Large intestine (tissue), 3 donors: ENCODE measurements at regions not wholly inside any gene's neighbourhood (a gene's known extent, or its start where the extent isn't known, plus 50 kb on each side); places are given as distances from the start of the nearest gene placed in this dataset.
"Not testable (repeated sequence)": the region's sequence is repeated elsewhere in the genome, so short reads cannot be mapped to it uniquely, and the experiment has no call there.

Experiments
- DNase-seq, 2 donors: peaks; one replicate each; pipeline versions ENCODE4 v3.0.0 to v3.0.0-alpha.2; 2013
- H3K27ac ChIP-seq: one replicate; pipeline ENCODE4 v1.5.1; 2013; ENCODE audit warnings: low read length
- H3K27me3 ChIP-seq: 2 replicates; pipeline ENCODE4 v1.6.1; 2013; ENCODE audit warnings: low read length; ENCODE audit not compliant: control insufficient read depth, insufficient read depth
- H3K36me3 ChIP-seq: 2 replicates; pipeline ENCODE4 v1.6.1; 2013; ENCODE audit warnings: low read length; ENCODE audit not compliant: control insufficient read depth, insufficient read depth
- H3K4me1 ChIP-seq: one replicate; pipeline ENCODE4 v1.6.1; 2013; ENCODE audit warnings: low read length; ENCODE audit not compliant: control insufficient read depth, insufficient read depth
- H3K4me3 ChIP-seq: one replicate; pipeline ENCODE4 v1.5.1; 2013; ENCODE audit warnings: low read length
- H3K9me3 ChIP-seq: one replicate; pipeline ENCODE4 v1.6.1; 2013; ENCODE audit warnings: mild to moderate bottlenecking, low read depth, low read length, moderate library complexity; ENCODE audit not compliant: control insufficient read depth
- WGBS: methylation state at CpG from one replicate; pipeline ENCODE4 v1.1.5; 2013; ENCODE audit warnings: low lambda C conversion rate; ENCODE audit not compliant: insufficient coverage; 5-methylcytosine and 5-hydroxymethylcytosine counted together

- no peaks in the 10 kb centered on the region for H3K36me3 ChIP-seq
- no peaks in the 10 kb centered on the region for H3K27me3 ChIP-seq
- no peak overlapping the region for H3K27ac ChIP-seq
- H3K4me3 ChIP-seq = no peak overlapping the region
- no peaks in the 10 kb centered on the region for H3K9me3 ChIP-seq
- peaks cover 22% of the 10 kb centered on the region for H3K4me1 ChIP-seq
- DNase-seq = no peak
- WGBS = no CpG with 5 or more reads among the region's 10 CpGs
Observed at GRCh38 chr7:106370542-106370941, 85.8 kb upstream of the NAMPT start.

- Histone ChIP-seq H3K27me3 (no peaks in the 10 kb centered on the region), H3K4me1 (peaks cover 29% of the 10 kb centered on the region)
- WGBS = no CpG with 5 or more reads among the region's 2 CpGs
Observed at GRCh38 chr7:106369816-106370215, 85.0 kb upstream of the NAMPT start.

GRCh38 chr7:106369352-106369751 is 84.6 kb upstream of the NAMPT start:
- H3K9me3 ChIP-seq = no peaks in the 10 kb centered on the region
- no peak overlapping the region for H3K27ac ChIP-seq
- no CpG with 5 or more reads among the region's 3 CpGs for WGBS
- H3K4me1 ChIP-seq = peaks cover 32% of the 10 kb centered on the region
- H3K36me3 ChIP-seq = no peaks in the 10 kb centered on the region
- H3K27me3 ChIP-seq = no peaks in the 10 kb centered on the region
- no peak for DNase-seq
- no peak overlapping the region for H3K4me3 ChIP-seq

More at GRCh38 chr7:106369816-106370215, 85.0 kb upstream of the NAMPT start:
- H3K36me3 ChIP-seq = no peaks in the 10 kb centered on the region
- H3K9me3 ChIP-seq = no peaks in the 10 kb centered on the region
- DNase-seq = no peak
- H3K4me3 ChIP-seq = no peak overlapping the region
- no peak overlapping the region for H3K27ac ChIP-seq

GRCh38 chr7:106367664-106368063 is 82.9 kb upstream of the NAMPT start:
- no peaks in the 10 kb centered on the region for H3K36me3 ChIP-seq
- no peak for DNase-seq

GRCh38 chr7:106367018-106367420 is 82.2 kb upstream of the NAMPT start:
- peak; percentile 37 to 59 for DNase-seq
- Histone ChIP-seq H3K27ac (no peak overlapping the region), H3K4me1 (peaks cover 32% of the 10 kb centered on the region), H3K9me3 (no peaks in the 10 kb centered on the region), H3K36me3 (no peaks in the 10 kb centered on the region), H3K27me3 (no peaks in the 10 kb centered on the region), H3K4me3 (no peak overlapping the region)
- no CpG with 5 or more reads among the region's 3 CpGs for WGBS

More at GRCh38 chr7:106367664-106368063, 82.9 kb upstream of the NAMPT start:
- no peaks in the 10 kb centered on the region for H3K9me3 ChIP-seq
- no peaks in the 10 kb centered on the region for H3K27me3 ChIP-seq
- WGBS = 100% methylated on average over 1 of the region's 3 CpGs
- peaks cover 32% of the 10 kb centered on the region for H3K4me1 ChIP-seq
- H3K27ac ChIP-seq = no peak overlapping the region
- no peak overlapping the region for H3K4me3 ChIP-seq

- Histone ChIP-seq H3K9me3 (no peaks in the 10 kb centered on the region), H3K4me3 (no peak overlapping the region), H3K36me3 (no peaks in the 10 kb centered on the region), H3K4me1 (peaks cover 32% of the 10 kb centered on the region), H3K27ac (peak overlapping the region; percentile 85), H3K27me3 (no peaks in the 10 kb centered on the region)
- WGBS = no CpG with 5 or more reads among the region's 3 CpGs
- DNase-seq = peak; percentile 87 to 94
Observed at GRCh38 chr7:106365252-106366005, 80.6 kb upstream of the NAMPT start.

- no CpG with 5 or more reads among the region's 2 CpGs for WGBS
- not testable (repeated sequence) for H3K4me3 ChIP-seq, H3K36me3 ChIP-seq, H3K27me3 ChIP-seq, H3K27ac ChIP-seq, H3K9me3 ChIP-seq, DNase-seq
- H3K4me1 ChIP-seq = peaks cover 30% of the 10 kb centered on the region
Observed at GRCh38 chr7:106362507-106362906, 77.7 kb upstream of the NAMPT start.

GRCh38 chr7:106358103-106358663 is 73.4 kb upstream of the NAMPT start:
- Histone ChIP-seq H3K4me1 (peaks cover 17% of the 10 kb centered on the region), H3K27ac (peak overlapping the region; percentile 87), H3K4me3 (no peak overlapping the region), H3K27me3 (no peaks in the 10 kb centered on the region), H3K36me3 (no peaks in the 10 kb centered on the region), H3K9me3 (peaks cover 2% of the 10 kb centered on the region)
- peak; percentile 63 to 92 for DNase-seq
- WGBS = no CpG with 5 or more reads among the region's 2 CpGs

GRCh38 chr7:106357675-106358074 is 72.9 kb upstream of the NAMPT start:
- Histone ChIP-seq H3K36me3 (no peaks in the 10 kb centered on the region), H3K27ac (peak overlapping the region; percentile 87), H3K9me3 (peaks cover 2% of the 10 kb centered on the region), H3K27me3 (no peaks in the 10 kb centered on the region), H3K4me1 (peaks cover 17% of the 10 kb centered on the region), H3K4me3 (no peak overlapping the region)
- no peak for DNase-seq
- no CpG with 5 or more reads among the region's 4 CpGs for WGBS

GRCh38 chr7:106354822-106355221 is 70.0 kb upstream of the NAMPT start:
- H3K27me3 ChIP-seq = no peaks in the 10 kb centered on the region
- DNase-seq = no peak
- H3K27ac ChIP-seq = no peak overlapping the region
- H3K4me3 ChIP-seq = no peak overlapping the region
- no peaks in the 10 kb centered on the region for H3K9me3 ChIP-seq
- H3K4me1 ChIP-seq = peaks cover 17% of the 10 kb centered on the region
- no CpG with 5 or more reads among the region's 3 CpGs for WGBS
- no peaks in the 10 kb centered on the region for H3K36me3 ChIP-seq

- no peak overlapping the region for H3K27ac ChIP-seq
- peaks cover 17% of the 10 kb centered on the region for H3K4me1 ChIP-seq
- no peak overlapping the region for H3K4me3 ChIP-seq
- no peak for DNase-seq
- WGBS = 0% methylated on average over 1 of the region's 1 CpG
- H3K9me3 ChIP-seq = no peaks in the 10 kb centered on the region
- no peaks in the 10 kb centered on the region for H3K27me3 ChIP-seq
- no peaks in the 10 kb centered on the region for H3K36me3 ChIP-seq
Observed at GRCh38 chr7:106353944-106354343, 69.2 kb upstream of the NAMPT start.
